H1 (cell line): ENCODE measurements at regions not wholly inside any gene's neighbourhood (a gene's known extent, or its start where the extent isn't known, plus 50 kb on each side); places are given as distances from the start of the nearest gene placed in this dataset.

Experiments used
- CTCF ChIA-PET: fragments of 300-600 bp; sonication (Branson Sonifier 250); formaldehyde crosslinking; loops from one replicate; lab custom pipeline; 2021; ENCODE audit not compliant: partially characterized antibody; lab: Charles Lee
- POLR2A ChIA-PET: fragments of 300-600 bp; sonication (Branson Sonifier 250); formaldehyde crosslinking; loops from one replicate; lab custom pipeline; 2021; ENCODE audit warnings: inconsistent platforms; ENCODE audit not compliant: partially characterized antibody; lab: Charles Lee
- DNase-seq, 2 experiments: peaks; one replicate each; pipeline versions ENCODE4 v3.0.0 to v3.0.0-alpha.2; 2010 to 2022; ENCODE audit warnings: low spot score in 2 of 2, low read depth in 1 of 2, mixed read lengths in 1 of 2
- FAIRE-seq: peaks from 2 replicates; lab custom pipeline; 2011; peaks lifted over from hg19 to GRCh38; lab: Jason Lieb, UNC
- H2AFZ ChIP-seq: 2 replicates; pipeline ENCODE4 v1.8.1; 2012; ENCODE audit warnings: low read length, inconsistent platforms
- H2AK5ac ChIP-seq: 2 replicates; pipeline ENCODE4 v1.6.1; 2013; ENCODE audit warnings: low read depth, low read length
- H2BK120ac ChIP-seq: replicated peaks from 2 replicates; pipeline ENCODE3; 2013; ENCODE audit warnings: low read depth, low read length, inconsistent platforms
- H2BK12ac ChIP-seq: 2 replicates; pipeline ENCODE4 v1.6.1; 2013; ENCODE audit warnings: low read depth, low read length
- H2BK15ac ChIP-seq: 2 replicates; pipeline ENCODE4 v1.6.1; 2013; ENCODE audit warnings: low read length
- H2BK20ac ChIP-seq: 2 replicates; pipeline ENCODE4 v1.6.1; 2013; ENCODE audit warnings: low read length
- H2BK5ac ChIP-seq: 2 replicates; pipeline ENCODE4 v1.6.1; 2013; ENCODE audit warnings: low read depth, low read length
- H3K14ac ChIP-seq: 2 replicates; pipeline ENCODE4 v1.6.1; 2013; ENCODE audit warnings: inconsistent platforms; ENCODE audit not compliant: insufficient read length
- H3K18ac ChIP-seq: 2 replicates; pipeline ENCODE4 v1.6.1; 2013; ENCODE audit warnings: low read length; ENCODE audit errors: extremely low read depth
- H3K23ac ChIP-seq: 2 replicates; pipeline ENCODE4 v1.6.1; 2013; ENCODE audit warnings: inconsistent platforms; ENCODE audit not compliant: insufficient read length
- H3K23me2 ChIP-seq: 2 replicates; pipeline ENCODE4 v1.6.1; 2013; ENCODE audit warnings: low read depth, low read length
- H3K27ac ChIP-seq: 2 replicates; pipeline ENCODE4 v1.6.1; 2011; ENCODE audit warnings: low read depth, low read length, inconsistent platforms
- H3K27me3 ChIP-seq, 4 experiments: replicated peaks in 1 of 4; 1 replicate in 1 of 4; 2 replicates in 3 of 4; pipeline versions ENCODE4 v1.6.1 to v1.8.1; 2011 to 2013; ENCODE audit warnings: low read length in 3 of 4, mild to moderate bottlenecking in 3 of 4, inconsistent platforms in 2 of 4, mixed read lengths in 2 of 4, moderate library complexity in 1 of 4; ENCODE audit not compliant: control insufficient read depth in 3 of 4, insufficient read depth in 3 of 4; ENCODE audit errors: extremely low read depth in 1 of 4
- H3K36me3 ChIP-seq, 4 experiments: 2 replicates each; pipeline versions ENCODE4 v1.6.1 to v1.8.1; 2011 to 2013; ENCODE audit warnings: mild to moderate bottlenecking in 4 of 4, low read length in 3 of 4, moderate library complexity in 2 of 4, control low read depth in 1 of 4, inconsistent platforms in 1 of 4; ENCODE audit not compliant: insufficient read depth in 4 of 4, control insufficient read depth in 2 of 4
- H3K4ac ChIP-seq: replicated peaks from 2 replicates; pipeline ENCODE3; 2013; ENCODE audit warnings: low read length, low read depth, mixed read lengths, inconsistent platforms; ENCODE audit not compliant: insufficient read length
- H3K4me1 ChIP-seq, 4 experiments: replicated peaks in 1 of 4; 1 replicate in 1 of 4; 2 replicates in 3 of 4; pipeline versions ENCODE4 v1.6.1 to v1.8.1; 2011 to 2013; ENCODE audit warnings: low read length in 3 of 4, inconsistent platforms in 2 of 4, mixed read lengths in 1 of 4; ENCODE audit not compliant: insufficient read depth in 4 of 4, control insufficient read depth in 3 of 4
- H3K4me2 ChIP-seq, 2 experiments: 2 replicates each; pipeline versions ENCODE4 v1.6.1 to v1.8.1; 2011 to 2013; ENCODE audit warnings: low read depth in 2 of 2, low read length in 2 of 2, control low read depth in 1 of 2, inconsistent platforms in 1 of 2, mild to moderate bottlenecking in 1 of 2; ENCODE audit not compliant: insufficient read depth in 1 of 2
- H3K4me3 ChIP-seq, 4 experiments: fragments of 200-600, 300-600 bp in 1 of 4; sonication (generic), shearing (Covaris generic), sonication (Bioruptor Twin) in 1 of 4; 2 replicates each; pipeline versions ENCODE4 v1.5.1 to v1.8.1; 2011 to 2016; ENCODE audit warnings: low read length in 4 of 4, low read depth in 3 of 4, control low read depth in 2 of 4, inconsistent platforms in 2 of 4, mild to moderate bottlenecking in 2 of 4, mixed read lengths in 1 of 4, moderate library complexity in 1 of 4; ENCODE audit not compliant: insufficient read depth in 2 of 4; ENCODE audit errors: extremely low read depth in 1 of 4
- H3K56ac ChIP-seq: replicated peaks from 2 replicates; pipeline ENCODE3; 2013; ENCODE audit warnings: low read depth, mild to moderate bottlenecking, mixed read lengths, low read length, inconsistent platforms; ENCODE audit not compliant: insufficient read length
- H3K79me1 ChIP-seq: 2 replicates; pipeline ENCODE4 v1.6.1; 2013; ENCODE audit warnings: low read depth, low read length, control low read depth
- H3K79me2 ChIP-seq, 2 experiments: 2 replicates each; pipeline versions ENCODE4 v1.6.1 to v1.8.1; 2012 to 2013; ENCODE audit warnings: low read length in 2 of 2, mild to moderate bottlenecking in 2 of 2, inconsistent platforms in 1 of 2; ENCODE audit not compliant: insufficient read depth in 2 of 2, control insufficient read depth in 1 of 2
- H3K9ac ChIP-seq, 4 experiments: replicated peaks in 1 of 4; 1 replicate in 1 of 4; 2 replicates in 3 of 4; pipeline versions ENCODE4 v1.6.1 to v1.8.1; 2011 to 2013; ENCODE audit warnings: low read depth in 3 of 4, low read length in 3 of 4, control low read depth in 2 of 4, mild to moderate bottlenecking in 2 of 4, moderate library complexity in 2 of 4, inconsistent platforms in 1 of 4; ENCODE audit errors: extremely low read depth in 1 of 4
- H3K9me3 ChIP-seq, 2 experiments: 2 replicates each; pipeline versions ENCODE4 v1.6.1 to v1.8.1; 2012 to 2013; ENCODE audit warnings: mild to moderate bottlenecking in 2 of 2, moderate library complexity in 2 of 2, control low read depth in 1 of 2, inconsistent platforms in 1 of 2, low read depth in 1 of 2, low read length in 1 of 2, mixed read lengths in 1 of 2; ENCODE audit not compliant: insufficient read depth in 2 of 2
- H4K20me1 ChIP-seq, 2 experiments: replicated peaks in 1 of 2; 2 replicates each; pipeline versions ENCODE3 to v1.8.1; 2011 to 2013; ENCODE audit warnings: inconsistent platforms in 2 of 2, low read length in 2 of 2, mild to moderate bottlenecking in 1 of 2; ENCODE audit not compliant: insufficient read depth in 2 of 2, control insufficient read depth in 1 of 2
- H4K5ac ChIP-seq: 2 replicates; pipeline ENCODE4 v1.6.1; 2013; ENCODE audit warnings: low read length, low read depth, mixed read lengths, inconsistent platforms; ENCODE audit not compliant: insufficient read length
- H4K8ac ChIP-seq: 2 replicates; pipeline ENCODE4 v1.8.0; 2013; ENCODE audit warnings: mild to moderate bottlenecking, moderate library complexity, low read length, inconsistent platforms; ENCODE audit not compliant: insufficient read depth; ENCODE audit errors: extremely low read depth
- H4K91ac ChIP-seq: replicated peaks from 2 replicates; pipeline ENCODE3; 2013; ENCODE audit warnings: low read length, mixed read lengths, inconsistent platforms; ENCODE audit not compliant: insufficient read length
- BACH1 ChIP-seq: IDR thresholded peaks from 2 replicates; pipeline ENCODE4 v1.6.1; 2012; ENCODE audit warnings: low read length, improper control_type of control experiment
- EGR1 ChIP-seq: IDR thresholded peaks from 2 replicates; pipeline ENCODE4 v1.6.1; 2011; ENCODE audit warnings: low read depth, low read length, borderline replicate concordance
- HDAC6 ChIP-seq: IDR thresholded peaks from one replicate; pipeline ENCODE4 v1.7.1; 2012; ENCODE audit warnings: low read depth, mild to moderate bottlenecking, inconsistent platforms, low read length, moderate library complexity

- Histone ChIP-seq H3K18ac (no peak overlapping the region), H4K20me1 (no peaks in the 10 kb centered on the region), H3K27ac (no peak overlapping the region), H3K23ac (no peak overlapping the region), H4K91ac (no peak overlapping the region), H3K9ac (no peak overlapping the region), H3K9me3 (no peaks in the 10 kb centered on the region), H3K27me3 (no peaks in the 10 kb centered on the region; a peak in 1 of 7 replicates), H2BK15ac (no peak overlapping the region), H3K23me2 (no peaks in the 10 kb centered on the region), H2BK12ac (no peak overlapping the region), H4K5ac (no peak overlapping the region), H3K4me1 (no peaks in the 10 kb centered on the region), H2BK20ac (no peak overlapping the region), H3K36me3 (no peaks in the 10 kb centered on the region), H3K4me2 (no peak overlapping the region), H3K4ac (no peak overlapping the region), H2AK5ac (no peak overlapping the region), H2BK120ac (no peak overlapping the region), H3K14ac (no peak overlapping the region), H3K79me2 (no peaks in the 10 kb centered on the region), H3K4me3 (no peak overlapping the region), H2BK5ac (no peak overlapping the region), H3K79me1 (no peaks in the 10 kb centered on the region), H4K8ac (no peak overlapping the region), H3K56ac (no peak overlapping the region), H2AFZ (no peak overlapping the region)
- TF ChIP-seq BACH1 = no peak
- no peak for TF ChIP-seq HDAC6
- no peak for TF ChIP-seq EGR1
- CTCF ChIA-PET = interaction anchor here (0.7 to 1.5 kb wide), 4 partner anchors 13 to 420 kb away, joined by 3 to 8 read pairs (median 4); no protein-coding TSS in a partner anchor
- no peak for DNase-seq
- POLR2A ChIA-PET = interaction anchor here (0.6 kb wide), 1 partner anchor 381 kb away, joined by 3 read pairs; no protein-coding TSS in a partner anchor
- FAIRE-seq = no peak
Observed at GRCh38 chr4:53935780-53936179, 128.6 kb downstream of the CHIC2 start.
